H9 (cell line): ENCODE measurements at regions not wholly inside any gene's neighbourhood (a gene's known extent, or its start where the extent isn't known, plus 50 kb on each side); places are given as distances from the start of the nearest gene placed in this dataset.

Experiments
- DNase-seq: peaks from one replicate; pipeline ENCODE4 v3.0.0-alpha.2; 2017
- H2AFZ ChIP-seq: one replicate; pipeline ENCODE4 v1.6.1; 2013; ENCODE audit warnings: mild to moderate bottlenecking, low read length, control low read depth, moderate library complexity
- H2AK5ac ChIP-seq: 2 replicates; pipeline ENCODE4 v1.6.1; 2013; ENCODE audit warnings: low read length, control low read depth, mixed read lengths; ENCODE audit not compliant: insufficient read length
- H2BK120ac ChIP-seq: one replicate; pipeline ENCODE4 v1.6.1; 2013; ENCODE audit warnings: low read depth, mild to moderate bottlenecking, low read length, control low read depth, inconsistent platforms; ENCODE audit not compliant: poor library complexity, severe bottlenecking
- H2BK12ac ChIP-seq: 2 replicates; pipeline ENCODE4 v1.6.1; 2013; ENCODE audit warnings: low read length, control low read depth, mixed read lengths, low read depth; ENCODE audit not compliant: insufficient read length
- H2BK15ac ChIP-seq: 2 replicates; pipeline ENCODE4 v1.6.1; 2013; ENCODE audit warnings: low read depth, low read length, control low read depth
- H2BK20ac ChIP-seq: one replicate; pipeline ENCODE4 v1.6.1; 2013; ENCODE audit warnings: low read depth, mild to moderate bottlenecking, low read length, control low read depth, inconsistent platforms; ENCODE audit not compliant: poor library complexity, severe bottlenecking
- H2BK5ac ChIP-seq: 2 replicates; pipeline ENCODE4 v1.6.1; 2013; ENCODE audit warnings: low read length, control low read depth, mixed read lengths; ENCODE audit not compliant: insufficient read length
- H3K14ac ChIP-seq: 2 replicates; pipeline ENCODE4 v1.6.1; 2013; ENCODE audit warnings: low read length, control low read depth; ENCODE audit not compliant: insufficient read depth
- H3K18ac ChIP-seq: 2 replicates; pipeline ENCODE4 v1.6.1; 2013; ENCODE audit warnings: low read depth, mild to moderate bottlenecking, mixed read lengths, low read length, control low read depth; ENCODE audit not compliant: insufficient read length
- H3K23ac ChIP-seq: 2 replicates; pipeline ENCODE4 v1.6.1; 2013; ENCODE audit warnings: low read length, control low read depth, mixed read lengths, low read depth; ENCODE audit not compliant: insufficient read length
- H3K23me2 ChIP-seq: 2 replicates; pipeline ENCODE4 v1.6.1; 2013; ENCODE audit warnings: low read depth, mild to moderate bottlenecking, mixed read lengths, low read length, control low read depth; ENCODE audit not compliant: insufficient read length, poor library complexity, severe bottlenecking
- H3K27ac ChIP-seq: 2 replicates; pipeline ENCODE4 v1.5.1; 2013; ENCODE audit warnings: low read length, control low read depth, mixed read lengths, low read depth; ENCODE audit not compliant: insufficient read length
- H3K27me3 ChIP-seq: 2 replicates; pipeline ENCODE4 v1.6.1; 2013; ENCODE audit warnings: low read length, control low read depth, inconsistent platforms; ENCODE audit not compliant: insufficient read depth
- H3K4ac ChIP-seq: 2 replicates; pipeline ENCODE4 v1.6.1; 2013; ENCODE audit warnings: low read depth, mild to moderate bottlenecking, control low read depth, inconsistent platforms, low read length, moderate library complexity
- H3K4me1 ChIP-seq: 2 replicates; pipeline ENCODE4 v1.6.1; 2013; ENCODE audit warnings: low read length, control low read depth, inconsistent platforms; ENCODE audit not compliant: insufficient read depth
- H3K4me2 ChIP-seq: 2 replicates; pipeline ENCODE4 v1.6.1; 2013; ENCODE audit warnings: low read length, control low read depth, mixed read lengths; ENCODE audit not compliant: insufficient read length, insufficient read depth
- H3K56ac ChIP-seq: 2 replicates; pipeline ENCODE4 v1.6.1; 2013; ENCODE audit warnings: low read depth, mild to moderate bottlenecking, mixed read lengths, low read length, control low read depth; ENCODE audit not compliant: insufficient read length
- H3K79me1 ChIP-seq: 2 replicates; pipeline ENCODE4 v1.6.1; 2013; ENCODE audit warnings: low read depth, mild to moderate bottlenecking, moderate library complexity, low read length, control low read depth, inconsistent platforms; ENCODE audit not compliant: insufficient read depth, poor library complexity, severe bottlenecking
- H3K79me2 ChIP-seq: 2 replicates; pipeline ENCODE4 v1.6.1; 2013; ENCODE audit warnings: low read length, control low read depth, inconsistent platforms; ENCODE audit not compliant: insufficient read depth
- H3K9ac ChIP-seq: 2 replicates; pipeline ENCODE4 v1.6.1; 2013; ENCODE audit warnings: low read length, control low read depth, mixed read lengths; ENCODE audit not compliant: insufficient read length; ENCODE audit errors: extremely low read depth
- H3K9me3 ChIP-seq: one replicate; pipeline ENCODE4 v1.6.1; 2013; ENCODE audit warnings: low read depth, low read length, inconsistent platforms; ENCODE audit not compliant: control insufficient read depth
- H3T11ph ChIP-seq: one replicate; pipeline ENCODE4 v1.6.1; 2013; ENCODE audit warnings: mild to moderate bottlenecking, low read length, control low read depth, inconsistent platforms
- H4K20me1 ChIP-seq: one replicate; pipeline ENCODE4 v1.6.1; 2013; ENCODE audit not compliant: control insufficient read depth, insufficient read length, insufficient read depth
- H4K5ac ChIP-seq: 2 replicates; pipeline ENCODE4 v1.6.1; 2013; ENCODE audit warnings: low read depth, mild to moderate bottlenecking, mixed read lengths, low read length, control low read depth; ENCODE audit not compliant: insufficient read length
- H4K8ac ChIP-seq: replicated peaks from 2 replicates; pipeline ENCODE4 v1.6.1; 2013; ENCODE audit warnings: low read length, control low read depth, mixed read lengths, low read depth; ENCODE audit not compliant: insufficient read length
- H4K91ac ChIP-seq: 2 replicates; pipeline ENCODE4 v1.6.1; 2013; ENCODE audit warnings: low read depth, mild to moderate bottlenecking, moderate library complexity, mixed read lengths, low read length, control low read depth; ENCODE audit not compliant: insufficient read length
- H3K27ac Mint-ChIP-seq, 3 experiments: 2 replicates in 2 of 3; 3 replicates in 1 of 3; pipeline ENCODE4 v1.8.0; 2020 to 2021; ENCODE audit warnings: mixed read lengths in 3 of 3, mild to moderate bottlenecking in 1 of 3, moderate library complexity in 1 of 3
- H3K27me3 Mint-ChIP-seq: 2 replicates; pipeline ENCODE4 v1.8.0; 2021; ENCODE audit warnings: low read depth, mild to moderate bottlenecking, moderate library complexity, mixed read lengths
- H3K36me3 Mint-ChIP-seq, 3 experiments: 2 replicates in 2 of 3; 3 replicates in 1 of 3; pipeline ENCODE4 v1.8.0; 2020 to 2021; ENCODE audit warnings: low read depth in 3 of 3, mixed read lengths in 3 of 3; ENCODE audit not compliant: insufficient read depth in 1 of 3
- H3K4me1 Mint-ChIP-seq, 2 experiments: 2 replicates each; pipeline ENCODE4 v1.8.0; 2020; ENCODE audit warnings: mixed read lengths in 2 of 2
- H3K4me3 Mint-ChIP-seq, 2 experiments: 2 replicates in 1 of 2; 3 replicates in 1 of 2; pipeline ENCODE4 v1.8.0; 2020 to 2021; ENCODE audit warnings: mild to moderate bottlenecking in 2 of 2, mixed read lengths in 2 of 2, moderate library complexity in 1 of 2
- H3K9me3 Mint-ChIP-seq, 2 experiments: 2 replicates in 1 of 2; 3 replicates in 1 of 2; pipeline ENCODE4 v1.8.0; 2020; ENCODE audit warnings: mild to moderate bottlenecking in 2 of 2, mixed read lengths in 2 of 2, moderate library complexity in 1 of 2
- CTCF ChIP-seq: fragments of 200-600 bp; sonication (generic); conservative IDR thresholded peaks from 3 replicates; pipeline ENCODE4 v1.8.0; 2021; ENCODE audit warnings: antibody characterized with exemption, mild to moderate bottlenecking
- WGBS: extraction: QIAGEN DNeasy Blood & Tissue Kit; methylation state at CpG from one replicate; pipeline ENCODE4 v1.1.7; 2013; ENCODE audit warnings: missing lambda C conversion rate, low lambda C conversion rate, mixed read lengths; ENCODE audit not compliant: insufficient read length; ENCODE audit errors: extremely low coverage; 5-methylcytosine and 5-hydroxymethylcytosine counted together

DNA sequence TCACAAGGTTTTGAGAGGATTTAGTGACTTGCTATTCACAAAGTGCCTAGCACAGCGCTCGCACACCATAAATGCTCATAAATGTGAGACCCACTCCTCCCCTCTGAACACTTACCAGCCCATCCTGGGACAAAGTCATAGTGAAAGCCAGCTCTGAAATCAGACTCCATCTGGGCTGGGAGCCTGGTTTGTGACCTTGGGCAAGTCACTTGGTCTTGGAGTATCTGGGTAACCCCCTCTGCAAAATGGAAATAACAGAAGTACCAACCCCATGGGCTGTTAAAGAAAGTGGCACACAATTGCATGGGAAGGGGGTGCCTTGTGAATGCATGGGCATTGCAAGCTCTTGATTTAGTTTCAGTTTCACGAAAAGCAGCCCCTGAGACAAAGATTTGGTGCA lies 104.7 kb upstream of the CDH5 start:
- Histone ChIP-seq H2AFZ (no peak overlapping the region), H2BK20ac (no peak overlapping the region), H4K8ac (no peak overlapping the region), H2BK5ac (no peak overlapping the region), H2BK120ac (no peak overlapping the region), H3K79me1 (no peaks in the 10 kb centered on the region), H3K9me3 (no peaks in the 10 kb centered on the region), H3K27me3 (no peaks in the 10 kb centered on the region), H3K23ac (no peak overlapping the region), H3K4ac (no peak overlapping the region), H3K4me1 (no peaks in the 10 kb centered on the region), H3K79me2 (no peaks in the 10 kb centered on the region), H3K18ac (no peak overlapping the region), H4K20me1 (no peaks in the 10 kb centered on the region), H3K56ac (no peak overlapping the region), H4K91ac (no peak overlapping the region), H2BK15ac (no peak overlapping the region), H3K9ac (no peak overlapping the region), H3K27ac (no peak overlapping the region), H4K5ac (no peak overlapping the region), H3T11ph (no peak overlapping the region), H2BK12ac (no peak overlapping the region), H2AK5ac (no peak overlapping the region), H3K4me2 (no peak overlapping the region), H3K23me2 (no peaks in the 10 kb centered on the region), H3K14ac (no peak overlapping the region)
- Mint-ChIP-seq H3K27ac (no peak overlapping the region), H3K9me3 (no peaks in the 10 kb centered on the region; a peak in 2 of 5 replicates), H3K4me1 (peaks cover 8 to 11% of the 10 kb centered on the region in 2 experiments), H3K27me3 (peaks cover 4% of the 10 kb centered on the region), H3K36me3 (no peaks in the 10 kb centered on the region; a peak in 1 of 7 replicates), H3K4me3 (no peak overlapping the region)
- TF ChIP-seq CTCF, result no peak
- WGBS, result no CpG with 5 or more reads among the region's 3 CpGs
- no peak for DNase-seq
